Breast epithelium (tissue), 4 donors: ENCODE measurements at regions not wholly inside any gene's neighbourhood (a gene's known extent, or its start where the extent isn't known, plus 50 kb on each side); places are given as distances from the start of the nearest gene placed in this dataset.

ENCODE experiments used
- DNase-seq, 2 donors: peaks; one replicate each; pipeline ENCODE4 v3.0.0-alpha.2; 2019; ENCODE audit warnings: low spot score in 2 of 2
- H3K27ac ChIP-seq, 2 donors: fragments of 200-600 bp; sonication (generic) in 1 of 2; one replicate each; pipeline ENCODE4 v1.5.1; 2016 to 2019; ENCODE audit warnings: mild to moderate bottlenecking in 1 of 2
- H3K27me3 ChIP-seq, 2 donors: fragments of 200-600 bp; sonication (generic) in 1 of 2; one replicate each; pipeline versions ENCODE4 v1.5.1 to v1.6.0; 2017 to 2019; ENCODE audit warnings: control low read depth in 1 of 2, mild to moderate bottlenecking in 1 of 2
- H3K36me3 ChIP-seq: fragments of 200-600 bp; one replicate; pipeline ENCODE4 v1.5.1; 2019
- H3K4me1 ChIP-seq, 2 donors: fragments of 200-600 bp; sonication (generic); one replicate each; pipeline ENCODE4 v1.5.1; 2016 to 2019; ENCODE audit warnings: control low read depth in 1 of 2
- H3K4me3 ChIP-seq, 3 donors: fragments of 200-600 bp; sonication (generic); 1 replicate in 2 of 3; 2 replicates in 1 of 3; pipeline ENCODE4 v1.5.1; 2016 to 2019; ENCODE audit warnings: mild to moderate bottlenecking in 3 of 3, moderate library complexity in 2 of 3
- H3K9me3 ChIP-seq, 2 donors: fragments of 200-600 bp; sonication (generic) in 1 of 2; one replicate each; pipeline ENCODE4 v1.5.1; 2016 to 2019; ENCODE audit warnings: control low read depth in 1 of 2
- CTCF ChIP-seq, 3 donors: fragments of 450-650 bp; IDR thresholded peaks; one replicate each; pipeline ENCODE4 v1.5.1; 2016 to 2017; ENCODE audit warnings: antibody characterized with exemption in 3 of 3, mild to moderate bottlenecking in 3 of 3, moderate library complexity in 3 of 3
- POLR2A ChIP-seq: fragments of 450-650 bp; IDR thresholded peaks from one replicate; pipeline ENCODE4 v1.6.1; 2016; ENCODE audit warnings: antibody characterized with exemption, mild to moderate bottlenecking, moderate library complexity
- POLR2AphosphoS5 ChIP-seq, 3 donors: sonication (generic); formaldehyde crosslinking; IDR thresholded peaks; one replicate each; pipeline ENCODE4 v1.6.1; 2017; ENCODE audit warnings: antibody characterized with exemption in 3 of 3
- intact Hi-C: fragments of 100-400 bp; cut with DNase I; formaldehyde crosslinking; loops from one replicate; pipeline ENCODE4 v1.15.1; 2023; ENCODE audit warnings: low total_unique reads

GRCh38 chr5:105993027-105993426 is 1677.7 kb downstream of the EFNA5 start:
- H3K4me1 ChIP-seq: no peaks in the 10 kb centered on the region
- intact Hi-C loops: no loop called here

GRCh38 chr5:105982526-105982925 is 1688.2 kb downstream of the EFNA5 start:
- no peak overlapping the region for H3K27ac ChIP-seq
- no peak overlapping the region for H3K4me3 ChIP-seq
- no peaks in the 10 kb centered on the region for H3K9me3 ChIP-seq
- DNase-seq: no peak
- intact Hi-C loops: no loop called here
- H3K4me1 ChIP-seq: no peaks in the 10 kb centered on the region
- no peaks in the 10 kb centered on the region for H3K36me3 ChIP-seq
- H3K27me3 ChIP-seq: no peaks in the 10 kb centered on the region
- TF ChIP-seq CTCF (IDR thresholded peaks at IDR 0.05) (no peak), POLR2AphosphoS5 (IDR thresholded peaks at IDR 0.05) (no peak), POLR2A (no peak)

More at GRCh38 chr5:105993027-105993426, 1677.7 kb downstream of the EFNA5 start:
- Histone ChIP-seq H3K27me3 (no peaks in the 10 kb centered on the region), H3K27ac (no peak overlapping the region), H3K36me3 (no peaks in the 10 kb centered on the region), H3K9me3 (no peaks in the 10 kb centered on the region), H3K4me3 (no peak overlapping the region)
- no peak for DNase-seq
- no peak for TF ChIP-seq CTCF (IDR thresholded peaks at IDR 0.05)
- TF ChIP-seq POLR2A: no peak
- TF ChIP-seq POLR2AphosphoS5 (IDR thresholded peaks at IDR 0.05): no peak

GRCh38 chr5:105978011-105978410 is 1692.7 kb downstream of the EFNA5 start:
- H3K36me3 ChIP-seq: no peaks in the 10 kb centered on the region
- no peak overlapping the region for H3K27ac ChIP-seq
- intact Hi-C loops: no loop called here
- no peak overlapping the region for H3K4me3 ChIP-seq
- TF ChIP-seq POLR2A (no peak), CTCF (IDR thresholded peaks at IDR 0.05) (no peak), POLR2AphosphoS5 (IDR thresholded peaks at IDR 0.05) (no peak)
- no peaks in the 10 kb centered on the region for H3K9me3 ChIP-seq
- DNase-seq: no peak
- no peaks in the 10 kb centered on the region for H3K4me1 ChIP-seq
- H3K27me3 ChIP-seq: no peaks in the 10 kb centered on the region

- Histone ChIP-seq H3K4me1 (no peaks in the 10 kb centered on the region), H3K4me3 (no peak overlapping the region), H3K36me3 (no peaks in the 10 kb centered on the region), H3K27me3 (no peaks in the 10 kb centered on the region), H3K27ac (no peak overlapping the region), H3K9me3 (no peaks in the 10 kb centered on the region)
- DNase-seq: no peak
- intact Hi-C loops: no loop called here
- TF ChIP-seq CTCF (IDR thresholded peaks at IDR 0.05): no peak
- no peak for TF ChIP-seq POLR2A
- TF ChIP-seq POLR2AphosphoS5 (IDR thresholded peaks at IDR 0.05): no peak
These were observed 1693.6 kb downstream of the EFNA5 start for GRCh38 chr5:105977163-105977562.

- Histone ChIP-seq H3K27me3 (no peaks in the 10 kb centered on the region), H3K4me3 (no peak overlapping the region), H3K9me3 (no peaks in the 10 kb centered on the region), H3K27ac (no peak overlapping the region), H3K4me1 (no peaks in the 10 kb centered on the region), H3K36me3 (no peaks in the 10 kb centered on the region)
- intact Hi-C loops: no loop called here
- DNase-seq: no peak
- TF ChIP-seq POLR2AphosphoS5 (IDR thresholded peaks at IDR 0.05): no peak
- TF ChIP-seq CTCF (IDR thresholded peaks at IDR 0.05): no peak
- TF ChIP-seq POLR2A: no peak
These were observed 1699.8 kb downstream of the EFNA5 start for GRCh38 chr5:105970919-105971318.
